Karpas-422 (cell line): ENCODE measurements at regions not wholly inside any gene's neighbourhood (a gene's known extent, or its start where the extent isn't known, plus 50 kb on each side); places are given as distances from the start of the nearest gene placed in this dataset.

Source experiments
- DNase-seq: peaks from one replicate; pipeline ENCODE4 v3.0.0-alpha.2; 2015
- H2AFZ ChIP-seq: fragments of 200-600 bp; sonication (generic); 2 replicates; pipeline ENCODE4 v1.6.1; 2014; ENCODE audit warnings: antibody characterized with exemption, low read length, mixed read lengths
- H3K27ac ChIP-seq: fragments of 200-600 bp; sonication (generic); 2 replicates; pipeline ENCODE4 v1.5.1; 2014; ENCODE audit warnings: mild to moderate bottlenecking, low read length, moderate library complexity
- H3K27me3 ChIP-seq: fragments of 200-600 bp; sonication (generic); 2 replicates; pipeline ENCODE4 v1.6.1; 2014; ENCODE audit warnings: low read length, mixed read lengths
- H3K36me3 ChIP-seq: fragments of 200-600 bp; sonication (generic); 2 replicates; pipeline ENCODE4 v1.6.1; 2014; ENCODE audit warnings: low read length, mixed read lengths; ENCODE audit not compliant: insufficient read depth
- H3K4me1 ChIP-seq: fragments of 200-600 bp; sonication (generic); 2 replicates; pipeline ENCODE4 v1.6.1; 2014; ENCODE audit warnings: mild to moderate bottlenecking, low read length, mixed read lengths
- H3K4me2 ChIP-seq: fragments of 200-600 bp; sonication (generic); 2 replicates; pipeline ENCODE4 v1.6.1; 2014; ENCODE audit warnings: low read length, low read depth, mild to moderate bottlenecking; ENCODE audit not compliant: poor library complexity, severe bottlenecking
- H3K4me3 ChIP-seq: fragments of 200-600 bp; sonication (generic); 2 replicates; pipeline ENCODE4 v1.5.1; 2014; ENCODE audit warnings: mild to moderate bottlenecking, antibody characterized with exemption, low read length, mixed read lengths
- H3K79me2 ChIP-seq: fragments of 200-600 bp; sonication (generic); 2 replicates; pipeline ENCODE4 v1.6.1; 2014; ENCODE audit warnings: mild to moderate bottlenecking, low read length, mixed read lengths
- H3K9ac ChIP-seq: fragments of 200-600 bp; sonication (generic); 2 replicates; pipeline ENCODE4 v1.6.0; 2014; ENCODE audit warnings: low read length
- H3K9me2 ChIP-seq: fragments of 200-600 bp; sonication (generic), shearing (Covaris generic); replicated peaks from 2 replicates; pipeline ENCODE4 v1.6.0; 2014; ENCODE audit warnings: mild to moderate bottlenecking, low read length, moderate library complexity; ENCODE audit not compliant: insufficient read depth
- H3K9me3 ChIP-seq: fragments of 300-700, 200-600 bp; sonication (generic); 2 replicates; pipeline ENCODE4 v1.6.1; 2014; ENCODE audit warnings: low read length, mixed read lengths
- H4K20me1 ChIP-seq: fragments of 200-600 bp; sonication (generic); 2 replicates; pipeline ENCODE4 v1.6.1; 2014; ENCODE audit warnings: mild to moderate bottlenecking, antibody characterized with exemption, low read length, low read depth; ENCODE audit not compliant: insufficient read depth

DNA sequence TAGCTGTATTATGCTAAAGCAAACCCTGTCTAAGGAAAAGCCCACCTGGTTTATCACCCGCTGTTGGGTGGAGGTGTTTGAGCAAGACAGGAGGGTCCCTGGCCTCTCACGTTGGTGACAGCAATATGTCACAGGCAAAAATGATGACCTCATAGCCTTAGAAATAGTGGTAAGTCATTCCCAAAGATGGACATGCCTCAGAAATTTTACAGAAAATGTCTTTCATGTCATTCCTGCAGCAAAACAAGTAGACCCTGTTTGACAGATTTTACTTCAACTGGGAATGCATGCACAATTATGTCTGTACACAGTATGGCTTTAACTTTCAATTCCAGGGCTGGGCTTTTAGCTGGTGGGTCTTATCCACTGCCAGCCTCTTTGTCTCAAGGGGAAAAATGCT, 362.3 kb upstream of the C2CD4B start:
- DNase-seq: no peak
- H3K27me3 ChIP-seq: no peaks in the 10 kb centered on the region
- H3K27ac ChIP-seq: no peak overlapping the region
- no peak overlapping the region for H2AFZ ChIP-seq
- H3K4me1 ChIP-seq: no peaks in the 10 kb centered on the region
- H3K9me3 ChIP-seq: no peaks in the 10 kb centered on the region
- no peaks in the 10 kb centered on the region for H3K9me2 ChIP-seq
- no peak overlapping the region for H3K4me3 ChIP-seq
- no peaks in the 10 kb centered on the region for H3K36me3 ChIP-seq
- no peaks in the 10 kb centered on the region for H4K20me1 ChIP-seq
- H3K9ac ChIP-seq: no peak overlapping the region
- H3K4me2 ChIP-seq: no peak overlapping the region
- no peaks in the 10 kb centered on the region for H3K79me2 ChIP-seq

- H4K20me1 ChIP-seq: no peaks in the 10 kb centered on the region
- no peaks in the 10 kb centered on the region for H3K36me3 ChIP-seq
- no peak overlapping the region for H2AFZ ChIP-seq
- no peak for DNase-seq
- no peak overlapping the region for H3K27ac ChIP-seq
- no peak overlapping the region for H3K4me3 ChIP-seq
- H3K27me3 ChIP-seq: no peaks in the 10 kb centered on the region
- H3K9me2 ChIP-seq: no peaks in the 10 kb centered on the region
- H3K4me1 ChIP-seq: no peaks in the 10 kb centered on the region
- no peak overlapping the region for H3K4me2 ChIP-seq
- no peak overlapping the region for H3K9ac ChIP-seq
- no peaks in the 10 kb centered on the region for H3K79me2 ChIP-seq
- H3K9me3 ChIP-seq: no peaks in the 10 kb centered on the region
Measured at GRCh38 chr15:62528505-62528904, 363.4 kb upstream of the C2CD4B start.

- Histone ChIP-seq H3K36me3 (no peaks in the 10 kb centered on the region), H3K9me2 (no peaks in the 10 kb centered on the region), H3K4me1 (no peaks in the 10 kb centered on the region), H3K79me2 (no peaks in the 10 kb centered on the region), H3K27ac (no peak overlapping the region), H3K9me3 (no peaks in the 10 kb centered on the region), H3K4me3 (no peak overlapping the region), H3K4me2 (no peak overlapping the region), H3K27me3 (no peaks in the 10 kb centered on the region), H3K9ac (no peak overlapping the region), H4K20me1 (no peaks in the 10 kb centered on the region), H2AFZ (no peak overlapping the region)
- DNase-seq: no peak
Measured at GRCh38 chr15:62532367-62532766, 367.3 kb upstream of the C2CD4B start.

GRCh38 chr15:62533687-62534086, 368.6 kb upstream of the C2CD4B start:
- Histone ChIP-seq H3K27ac (no peak overlapping the region), H3K9me3 (no peaks in the 10 kb centered on the region), H2AFZ (no peak overlapping the region), H3K4me1 (no peaks in the 10 kb centered on the region), H3K4me2 (no peak overlapping the region), H3K36me3 (no peaks in the 10 kb centered on the region), H3K79me2 (no peaks in the 10 kb centered on the region), H3K9ac (no peak overlapping the region), H4K20me1 (no peaks in the 10 kb centered on the region), H3K9me2 (no peaks in the 10 kb centered on the region), H3K4me3 (no peak overlapping the region), H3K27me3 (no peaks in the 10 kb centered on the region)
- DNase-seq: no peak

DNA sequence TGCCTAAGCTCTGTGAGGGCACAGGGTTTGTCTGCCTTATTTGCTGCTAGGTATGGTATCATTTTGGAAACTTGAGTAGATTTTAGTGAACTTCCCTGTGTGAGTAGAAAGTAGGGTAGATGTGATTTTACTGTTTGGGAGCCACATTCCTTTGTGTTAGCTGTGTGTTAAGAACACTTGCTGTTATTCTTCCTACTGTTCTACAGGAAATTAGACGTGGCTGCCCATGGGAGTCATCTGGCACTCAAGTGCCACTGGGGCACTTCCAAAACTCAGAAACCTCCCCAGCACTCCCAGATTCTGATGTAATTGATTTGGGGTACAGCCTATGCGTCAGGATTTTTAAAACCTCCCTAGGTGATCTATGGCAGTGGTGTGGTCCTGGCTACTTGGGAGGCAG, 369.9 kb upstream of the C2CD4B start:
- DNase-seq: no peak
- Histone ChIP-seq H3K27me3 (no peaks in the 10 kb centered on the region), H3K4me2 (no peak overlapping the region), H3K9me3 (no peaks in the 10 kb centered on the region), H3K79me2 (no peaks in the 10 kb centered on the region), H3K36me3 (no peaks in the 10 kb centered on the region), H3K27ac (no peak overlapping the region), H3K9me2 (no peaks in the 10 kb centered on the region), H2AFZ (no peak overlapping the region), H3K4me1 (no peaks in the 10 kb centered on the region), H3K4me3 (no peak overlapping the region), H4K20me1 (no peaks in the 10 kb centered on the region), H3K9ac (no peak overlapping the region)

DNA sequence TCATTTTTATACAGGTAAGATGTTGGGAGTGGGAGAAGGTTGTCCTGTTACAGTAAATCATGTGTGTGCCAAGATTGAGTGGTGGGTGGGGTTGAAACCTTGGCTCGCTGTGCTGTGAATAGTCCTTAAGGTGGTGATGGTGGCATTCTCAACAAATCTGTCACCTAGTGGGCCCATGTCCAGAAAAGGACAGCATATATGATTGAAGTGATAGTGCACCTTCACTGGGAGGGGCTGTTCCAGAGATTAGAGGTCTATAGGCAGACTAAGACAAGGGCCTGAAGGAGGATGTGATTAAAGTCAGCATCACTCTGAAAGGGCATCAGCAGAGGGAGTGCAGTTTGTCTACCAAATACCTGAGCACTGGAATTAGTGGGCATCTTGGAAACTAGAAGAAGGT, 374.2 kb upstream of the C2CD4B start:
- no peaks in the 10 kb centered on the region for H3K79me2 ChIP-seq
- H3K4me1 ChIP-seq: no peaks in the 10 kb centered on the region
- DNase-seq: no peak

GRCh38 chr15:62541250-62541649, 376.2 kb upstream of the C2CD4B start:
- Histone ChIP-seq H3K4me3 (no peak overlapping the region), H4K20me1 (no peaks in the 10 kb centered on the region), H3K79me2 (no peaks in the 10 kb centered on the region), H2AFZ (no peak overlapping the region), H3K27me3 (no peaks in the 10 kb centered on the region), H3K4me2 (no peak overlapping the region), H3K9ac (no peak overlapping the region), H3K9me3 (no peaks in the 10 kb centered on the region), H3K27ac (no peak overlapping the region), H3K4me1 (no peaks in the 10 kb centered on the region), H3K36me3 (no peaks in the 10 kb centered on the region), H3K9me2 (no peaks in the 10 kb centered on the region)
- no peak for DNase-seq

More for the DNA sequence above, 374.2 kb upstream of the C2CD4B start:
- Histone ChIP-seq H3K36me3 (no peaks in the 10 kb centered on the region), H2AFZ (no peak overlapping the region), H3K4me3 (no peak overlapping the region), H3K9me3 (no peaks in the 10 kb centered on the region), H3K9me2 (no peaks in the 10 kb centered on the region), H3K27me3 (no peaks in the 10 kb centered on the region), H3K9ac (no peak overlapping the region), H3K4me2 (no peak overlapping the region), H3K27ac (no peak overlapping the region), H4K20me1 (no peaks in the 10 kb centered on the region)

DNA sequence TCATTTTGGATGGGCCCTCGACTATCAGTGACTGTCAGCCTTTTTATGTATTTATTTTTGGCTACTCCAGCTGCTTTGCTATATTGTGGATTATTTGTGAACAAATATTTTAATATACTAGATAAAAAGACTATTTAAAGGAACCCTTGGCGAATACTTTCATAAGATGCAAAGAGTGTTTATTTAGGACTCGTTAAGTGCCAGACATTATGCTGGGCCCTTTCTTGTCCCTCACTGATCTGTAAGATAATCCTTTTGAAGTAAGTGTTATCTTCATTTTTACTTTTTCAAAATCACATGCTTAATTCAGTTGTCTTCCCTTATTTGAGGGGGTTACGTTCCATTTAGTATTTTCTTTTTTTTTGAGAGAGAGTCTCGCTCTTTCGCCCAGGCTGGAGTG, 376.8 kb upstream of the C2CD4B start:
- no peaks in the 10 kb centered on the region for H3K79me2 ChIP-seq
- no peaks in the 10 kb centered on the region for H3K36me3 ChIP-seq
- H3K27ac ChIP-seq: no peak overlapping the region
- no peaks in the 10 kb centered on the region for H3K4me1 ChIP-seq
- H2AFZ ChIP-seq: no peak overlapping the region
- no peak overlapping the region for H3K4me2 ChIP-seq
- no peaks in the 10 kb centered on the region for H3K9me2 ChIP-seq
- H4K20me1 ChIP-seq: no peaks in the 10 kb centered on the region
- no peaks in the 10 kb centered on the region for H3K9me3 ChIP-seq
- DNase-seq: no peak
- H3K9ac ChIP-seq: no peak overlapping the region
- no peaks in the 10 kb centered on the region for H3K27me3 ChIP-seq
- H3K4me3 ChIP-seq: no peak overlapping the region

DNA sequence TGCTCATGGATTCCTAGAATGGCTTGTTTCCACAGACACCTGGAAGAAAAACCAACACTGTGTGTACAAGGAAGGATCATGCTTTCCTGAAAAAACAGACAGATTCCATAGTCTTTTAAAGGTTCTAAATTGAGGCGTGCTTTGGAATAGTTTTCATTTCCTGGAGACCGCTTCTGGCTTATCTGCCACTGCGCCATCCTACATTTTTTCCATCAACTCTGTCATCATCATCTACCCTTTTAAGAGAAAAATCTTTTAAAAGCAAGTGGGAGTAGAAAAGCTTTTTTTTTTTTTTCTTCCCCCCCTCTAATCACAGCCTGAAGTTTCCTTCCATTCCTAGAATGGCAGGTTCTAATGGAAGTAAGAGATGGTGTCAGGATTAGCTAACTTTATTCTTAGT, 379.4 kb upstream of the C2CD4B start:
- Histone ChIP-seq H3K9me3 (no peaks in the 10 kb centered on the region), H3K9ac (no peak overlapping the region), H3K79me2 (no peaks in the 10 kb centered on the region), H3K27ac (no peak overlapping the region), H2AFZ (no peak overlapping the region), H3K4me2 (no peak overlapping the region), H3K9me2 (no peaks in the 10 kb centered on the region), H3K4me1 (no peaks in the 10 kb centered on the region), H3K36me3 (no peaks in the 10 kb centered on the region), H3K27me3 (no peaks in the 10 kb centered on the region), H3K4me3 (no peak overlapping the region), H4K20me1 (0 out of 2 replicates have a peak, but pooled peaks cover under 1% of the 10 kb centered on the region)
- no peak for DNase-seq
